ENCODE measurements at regions not wholly inside any gene's neighbourhood (a gene's known extent, or its start where the extent isn't known, plus 50 kb on each side); places are given as distances from the start of the nearest gene placed in this dataset.

DNA sequence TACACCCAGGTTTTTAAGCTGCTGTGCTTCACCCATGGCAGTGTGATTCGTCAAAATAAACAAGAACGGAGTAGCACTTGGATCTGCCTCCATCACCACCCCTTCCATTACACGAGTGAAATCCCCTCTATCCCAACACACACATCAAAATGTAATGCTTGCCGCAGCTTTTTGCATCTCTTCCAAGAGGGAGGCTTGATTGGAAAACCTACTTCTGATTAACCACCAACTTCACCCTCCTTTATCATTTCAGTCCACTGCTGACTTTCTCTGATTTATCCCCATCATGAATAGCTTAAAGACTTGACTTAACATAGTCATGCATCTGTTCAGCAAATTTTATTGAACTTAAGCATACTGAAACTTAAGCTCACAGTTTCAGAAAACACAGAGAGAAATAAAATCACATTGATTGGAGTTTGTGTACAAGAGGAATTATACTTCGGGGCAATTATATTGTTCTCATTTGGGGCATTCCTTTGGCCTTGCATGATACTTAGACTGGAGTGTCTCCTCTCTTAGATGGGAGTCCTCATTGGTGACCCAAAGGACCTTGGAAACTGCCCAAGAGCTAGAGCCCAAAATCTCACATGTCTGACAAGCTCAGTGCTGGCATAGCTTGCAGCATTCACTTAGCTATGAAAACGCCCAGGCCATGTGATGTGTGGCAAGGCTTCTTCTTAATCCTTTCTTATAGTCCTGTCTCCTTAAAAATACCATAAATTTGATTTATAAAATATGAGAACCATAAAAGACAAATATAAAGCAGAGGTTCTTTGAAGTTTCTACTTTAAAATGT is 124.3 kb upstream of the UMPS start:
- no peak for DNase-seq (ENCODE audit: low read depth)

DNA sequence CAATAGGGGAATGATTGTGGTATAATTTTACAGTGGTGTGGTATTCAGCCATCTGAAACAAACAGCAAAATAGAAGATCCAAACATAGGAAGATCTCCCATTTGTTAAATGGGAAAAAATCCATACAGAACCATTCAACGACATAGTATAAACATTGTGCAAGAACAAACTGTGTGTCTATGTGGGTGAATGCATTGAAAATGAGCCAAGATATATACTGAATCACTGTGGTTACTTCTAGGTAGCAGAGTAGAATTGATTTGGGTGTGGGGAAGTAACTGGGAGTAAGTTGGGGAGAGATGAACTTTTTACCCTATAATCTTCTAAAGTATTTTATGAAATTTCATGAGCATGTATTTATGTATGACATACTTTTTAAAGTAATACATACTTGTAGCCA is 123.1 kb upstream of the UMPS start:
- DNase-seq (ENCODE audit: low read depth) = no peak

DNA sequence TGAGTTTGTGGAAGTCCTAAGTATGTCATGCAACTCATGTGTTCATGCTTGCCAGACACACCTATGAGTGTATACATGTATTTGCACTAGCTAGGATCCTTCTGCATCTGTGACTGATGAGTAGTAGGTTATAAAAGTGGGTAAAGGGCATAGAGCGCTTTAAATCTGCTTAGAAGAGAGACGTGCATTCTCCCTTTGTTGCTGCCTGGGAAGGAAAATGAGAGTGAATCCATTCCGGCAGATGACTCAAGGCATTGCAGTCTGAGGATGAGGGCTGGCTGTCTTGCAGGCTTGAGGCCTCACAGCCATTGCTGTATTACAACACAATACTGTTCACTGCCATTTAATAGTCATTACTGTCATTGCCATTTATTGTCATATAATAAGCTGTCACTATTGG is 120.8 kb upstream of the UMPS start:
- no peak for DNase-seq (ENCODE audit: low read depth)

DNA sequence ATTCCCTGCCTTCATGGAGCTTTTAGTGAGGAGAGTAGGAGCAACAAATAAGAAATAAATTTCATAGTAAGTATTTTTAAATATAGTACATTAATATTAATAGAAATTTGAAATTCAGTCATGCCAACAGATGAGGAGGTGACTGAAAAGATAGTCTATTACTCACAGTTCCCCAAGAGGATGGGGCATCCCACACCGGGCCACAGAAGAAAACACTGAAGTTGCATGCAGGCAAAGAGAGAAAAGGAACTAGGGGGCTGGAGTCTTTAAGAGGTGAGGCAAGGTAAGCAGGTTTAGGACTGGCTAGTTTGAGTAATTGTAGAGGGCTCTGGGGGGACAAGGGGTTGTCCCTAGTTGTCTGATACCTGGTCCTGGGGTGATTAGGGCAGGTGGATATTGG is 120.1 kb upstream of the UMPS start:
- no peak for DNase-seq (ENCODE audit: low read depth)

DNA sequence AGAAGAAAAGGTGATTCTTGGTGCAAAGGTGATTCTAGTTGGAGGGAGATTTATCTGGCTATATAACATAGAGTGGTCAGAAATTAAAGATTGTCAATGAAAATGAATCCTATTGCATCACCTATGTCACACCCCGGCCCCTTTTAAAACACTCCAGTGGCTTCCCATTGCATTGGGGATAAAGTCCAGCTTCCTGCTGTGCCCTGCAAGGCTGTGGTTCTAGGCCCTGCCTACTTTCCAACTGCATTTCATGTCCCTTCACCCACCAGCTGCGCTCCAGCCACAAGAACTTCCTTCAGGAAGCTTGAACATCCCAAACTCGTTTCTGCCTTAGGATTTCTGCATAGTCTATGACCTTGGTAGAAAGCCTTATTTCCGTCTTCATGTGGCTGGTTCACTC is 118.7 kb upstream of the UMPS start:
- DNase-seq (ENCODE audit: low read depth) = no peak

DNA sequence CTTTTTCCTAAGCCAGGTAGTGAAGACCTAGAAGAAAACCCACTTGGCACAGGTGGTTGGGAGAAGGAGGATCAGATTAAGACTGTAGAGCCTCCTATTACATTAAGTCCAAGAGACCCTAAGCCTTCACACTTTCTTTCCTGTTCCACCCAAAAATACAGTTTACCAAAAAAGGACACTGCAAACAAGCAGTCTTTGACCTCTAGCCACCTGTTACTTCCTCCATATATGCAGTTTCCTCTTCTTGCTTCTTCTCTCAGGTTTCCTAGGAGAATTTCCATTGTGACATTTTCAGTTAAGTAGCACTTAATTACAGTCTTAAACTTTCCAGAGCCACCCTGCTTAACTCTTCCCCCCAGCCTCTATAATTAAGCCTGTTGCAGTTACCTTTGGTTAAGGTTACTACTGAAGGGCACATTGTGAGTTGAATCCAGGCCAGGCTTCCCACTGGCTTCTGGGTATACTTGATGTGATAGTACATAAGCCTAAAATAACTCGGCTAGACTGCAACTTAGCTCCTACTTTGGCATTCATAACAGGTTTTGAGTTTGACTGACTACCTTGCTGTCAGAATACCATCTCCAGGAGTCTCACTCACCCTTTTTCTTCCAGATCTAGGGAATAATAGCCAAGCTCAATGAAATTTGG is 114.2 kb upstream of the UMPS start:
- no peak for DNase-seq (ENCODE audit: low read depth)

DNA sequence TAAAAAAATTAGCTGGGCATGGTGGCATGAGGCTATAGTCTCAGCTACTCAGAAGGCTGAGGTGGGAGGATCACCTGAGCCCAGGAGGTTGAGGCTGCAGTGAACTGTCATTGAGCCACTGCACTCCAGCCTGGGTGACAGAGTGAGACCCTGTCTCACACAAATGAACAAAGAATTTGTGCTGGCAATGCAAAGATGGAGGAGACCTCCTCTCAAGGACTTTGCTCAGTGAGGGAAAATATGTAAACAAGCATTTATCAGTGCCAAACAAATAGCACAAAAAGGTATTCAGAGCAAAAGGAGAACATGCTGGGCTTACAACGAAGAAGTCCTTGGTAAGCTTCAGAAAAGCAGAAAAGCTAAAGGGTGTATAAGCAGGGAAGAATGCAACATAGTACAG is 113.1 kb upstream of the UMPS start:
- no peak for DNase-seq (ENCODE audit: low read depth)

DNA sequence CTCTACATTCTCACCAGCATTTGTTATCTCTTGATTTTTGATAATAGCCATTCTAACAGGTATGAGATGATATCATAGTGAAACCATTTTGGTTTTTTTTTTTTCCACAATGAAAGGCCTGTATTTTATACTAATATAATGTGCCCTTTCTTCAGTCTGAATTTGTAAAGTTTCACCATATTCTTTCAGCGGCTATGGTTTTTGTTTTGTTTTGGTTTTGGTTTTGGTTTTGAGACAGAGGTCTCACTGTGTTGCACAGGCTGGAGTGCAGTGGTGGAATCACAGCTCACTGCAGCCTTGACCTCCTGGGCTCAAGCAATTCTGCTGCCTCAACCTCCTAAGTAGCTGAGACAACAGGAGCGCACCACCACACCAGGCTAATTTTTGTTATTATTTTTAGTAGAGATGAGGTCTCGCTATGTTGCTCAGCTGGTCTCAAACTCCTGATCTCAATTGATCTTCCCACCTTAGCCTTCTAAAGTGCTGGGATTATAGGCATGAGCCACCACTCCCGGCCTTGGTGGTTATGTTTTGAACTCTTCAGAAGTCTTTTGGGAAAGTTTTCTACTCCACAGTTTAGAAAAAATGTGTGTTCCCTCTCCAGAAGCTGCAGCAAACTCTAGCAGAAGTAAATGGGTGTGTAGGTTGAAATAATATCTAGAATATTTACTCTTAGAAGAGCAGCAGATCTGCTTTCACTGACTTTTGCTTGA is 110.2 kb upstream of the UMPS start:
- DNase-seq (ENCODE audit: low read depth) = no peak

DNA sequence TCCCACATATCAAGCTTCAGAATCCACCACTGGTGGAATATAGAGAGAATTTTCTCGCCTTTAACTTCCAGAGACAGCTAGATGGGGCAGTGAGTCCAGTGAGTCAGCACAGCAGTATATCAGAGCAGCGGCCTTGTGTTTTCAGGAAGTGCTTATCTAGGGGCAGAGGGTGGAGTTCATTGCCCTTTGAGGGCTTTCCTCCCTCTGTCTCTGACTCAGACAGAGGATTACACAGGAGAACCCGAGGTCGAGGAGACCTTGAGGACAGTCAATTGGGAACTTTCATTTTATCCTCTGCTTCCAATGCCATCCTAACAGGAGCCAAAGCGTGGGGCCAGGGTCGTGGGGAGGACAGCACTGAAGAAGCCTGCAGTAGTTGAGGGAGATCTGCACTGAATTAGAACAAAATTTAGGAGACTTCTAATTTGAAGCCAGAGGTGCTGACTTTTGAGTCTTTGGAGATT is 109.6 kb upstream of the UMPS start:
- DNase-seq (ENCODE audit: low read depth) = no peak

DNA sequence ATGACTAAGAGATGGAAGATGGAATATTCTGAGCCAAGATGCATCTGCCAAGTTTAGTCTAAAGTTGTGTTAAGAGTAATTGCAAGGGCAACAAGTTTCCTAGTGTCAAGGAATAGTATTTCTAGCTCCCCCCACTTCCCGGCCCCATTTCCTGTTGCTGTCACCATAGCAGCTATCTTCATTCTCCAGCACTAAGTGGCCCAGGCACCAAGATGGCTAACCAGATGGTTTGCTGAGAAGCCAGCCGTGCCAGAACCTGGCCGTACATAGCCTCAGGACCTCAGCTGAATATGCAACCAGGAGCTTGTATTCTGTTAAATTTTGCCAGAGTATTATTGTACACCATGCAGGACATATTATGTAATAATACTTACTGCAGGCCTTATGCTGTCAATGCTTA is 108.8 kb upstream of the UMPS start:
- no peak for DNase-seq (ENCODE audit: low read depth)

DNA sequence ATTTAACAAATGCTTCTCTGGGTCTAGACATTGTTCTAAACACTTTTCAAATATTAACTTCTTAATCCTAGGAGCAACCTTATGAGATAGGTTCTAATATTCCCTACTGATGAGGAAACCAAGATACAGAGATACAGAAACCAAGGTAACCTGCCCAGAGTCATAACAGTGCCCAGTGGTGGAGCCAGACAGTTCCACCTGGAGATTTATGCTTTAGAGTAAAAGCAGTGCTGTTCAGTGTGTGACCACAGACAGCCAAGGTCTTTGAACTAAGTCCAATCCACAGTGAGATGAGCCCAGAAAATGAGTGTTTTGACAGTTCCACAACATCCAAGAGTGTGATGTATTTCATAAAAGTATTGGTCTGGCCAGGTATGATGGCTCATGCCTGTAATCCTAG is 105.2 kb upstream of the UMPS start:
- DNase-seq (ENCODE audit: low read depth) = no peak

DNA sequence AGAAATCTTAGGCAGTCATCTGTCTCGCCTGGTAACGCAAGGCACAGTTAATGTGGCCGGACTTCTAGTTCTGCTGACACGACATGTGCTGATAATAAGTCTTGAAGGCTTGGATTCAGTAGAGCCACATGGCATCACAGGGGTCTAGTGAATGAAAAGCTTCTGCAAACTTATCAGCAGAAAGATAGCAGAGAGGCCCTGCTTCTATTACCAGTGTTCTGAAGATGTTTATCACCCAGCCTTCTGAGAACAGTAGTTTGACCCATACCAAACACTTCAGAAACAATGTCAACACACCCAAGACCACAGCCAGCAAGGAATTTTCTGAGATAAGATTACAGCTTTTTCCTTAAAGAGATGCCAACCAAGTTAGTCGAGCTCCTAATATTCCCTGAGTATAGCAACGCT is 102.7 kb upstream of the UMPS start:
- no peak for DNase-seq (ENCODE audit: low read depth)

DNA sequence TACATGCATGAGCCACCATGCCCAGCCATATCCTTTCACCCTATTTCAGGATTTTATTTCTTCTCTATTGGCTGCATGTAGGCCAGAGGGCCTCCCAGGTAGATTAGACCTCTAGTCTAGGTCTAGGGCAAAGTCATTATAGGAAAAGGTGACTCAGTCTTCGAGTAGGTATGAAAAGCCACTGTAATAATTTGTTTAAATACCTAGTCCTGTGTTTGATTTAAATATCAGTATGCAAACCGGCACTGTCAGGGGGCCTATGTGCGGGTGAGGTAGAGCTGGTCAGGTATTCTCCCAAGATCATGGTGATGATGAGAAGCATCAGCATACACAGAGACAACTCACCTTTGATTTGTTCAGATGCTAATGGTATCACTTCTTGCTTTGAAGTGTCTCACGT is 101.4 kb upstream of the UMPS start:
- no peak for DNase-seq (ENCODE audit: low read depth)

DNA sequence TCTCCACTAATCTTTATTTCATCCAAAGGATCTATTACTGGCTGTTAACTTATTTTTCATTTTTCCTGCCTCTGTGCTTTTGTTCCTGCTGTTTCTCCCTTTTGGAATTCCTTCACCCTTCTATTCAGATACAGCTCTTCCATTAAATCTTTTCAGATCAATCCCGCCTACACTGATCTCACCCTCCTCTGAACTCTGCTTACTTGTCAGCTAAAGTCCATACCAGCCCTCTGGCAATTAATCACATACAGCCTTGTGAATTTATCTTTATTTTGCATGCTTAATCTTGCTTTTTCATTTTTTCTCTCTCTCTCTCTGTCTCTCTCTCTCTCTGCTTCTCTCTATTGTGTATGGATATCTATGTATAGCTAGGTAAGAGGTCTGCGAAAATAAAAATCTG is 100.8 kb upstream of the UMPS start:
- DNase-seq (ENCODE audit: low read depth) = no peak

DNA sequence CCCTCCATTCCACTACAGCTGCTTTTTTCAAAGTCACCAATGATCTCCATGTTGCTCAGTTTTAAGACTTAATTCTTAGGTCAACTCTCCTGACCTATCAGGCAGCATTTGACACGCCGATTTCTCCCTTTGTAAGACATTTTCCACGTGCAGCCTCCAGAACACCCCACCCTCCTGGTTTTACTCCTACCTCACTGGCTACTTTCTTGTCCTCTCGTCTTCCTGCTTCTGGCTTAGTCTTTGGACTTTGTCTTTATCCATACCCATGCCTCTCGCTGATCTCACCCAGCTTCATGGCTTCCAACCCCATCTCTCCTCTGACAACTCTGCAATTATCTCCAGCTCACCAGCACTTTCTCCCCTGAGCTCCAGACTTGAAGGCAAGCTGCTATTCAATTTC is 99.3 kb upstream of the UMPS start:
- no peak for DNase-seq (ENCODE audit: low read depth)

DNA sequence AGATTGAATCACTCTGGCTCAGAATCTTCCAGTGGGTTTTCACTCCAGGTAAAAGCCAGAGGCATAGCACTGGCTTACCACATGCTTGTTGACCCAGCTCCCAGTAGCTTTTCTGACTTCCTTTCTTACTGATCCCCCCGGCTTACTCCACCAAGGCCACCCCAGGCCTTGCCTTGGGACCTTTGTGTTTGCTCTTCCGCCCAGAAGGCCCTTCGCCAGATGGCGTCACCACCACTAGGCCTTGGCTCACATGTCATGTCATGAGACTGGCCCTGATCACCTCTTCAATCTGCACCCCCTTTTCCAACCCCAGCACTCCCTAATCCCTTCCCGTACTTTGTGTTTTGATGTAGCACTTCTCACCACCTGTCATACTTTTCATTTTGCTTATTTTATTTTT is 98.5 kb upstream of the UMPS start:
- DNase-seq (ENCODE audit: low read depth) = no peak

DNA sequence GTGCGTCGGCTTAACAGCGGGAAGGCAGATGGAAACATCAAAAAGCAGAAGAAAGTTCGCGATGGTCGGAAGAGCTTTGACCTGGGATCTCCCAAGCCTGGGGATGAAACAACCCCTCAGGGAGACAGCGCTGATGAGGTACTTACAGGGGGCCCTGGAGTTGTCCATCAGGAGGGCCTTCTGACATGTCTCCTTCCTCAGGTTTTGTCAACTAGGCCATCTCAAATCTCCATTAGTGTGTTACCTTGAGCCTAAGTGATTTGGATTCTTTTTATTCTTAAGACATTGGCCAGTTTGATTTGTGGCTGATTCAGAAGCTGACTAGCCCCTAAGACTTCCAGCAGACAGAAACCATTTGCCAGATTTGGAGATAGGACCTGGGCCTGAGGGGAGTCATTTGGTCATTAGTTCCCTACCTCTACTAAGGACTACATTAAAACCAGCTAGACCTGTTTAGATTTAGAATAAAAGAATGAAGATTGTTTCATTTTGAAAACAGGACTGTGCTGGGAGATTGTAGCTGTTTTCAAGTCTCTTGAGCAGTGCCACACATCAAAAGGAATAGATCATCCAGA is 97.6 kb upstream of the UMPS start:
- DNase-seq (ENCODE audit: low read depth) = no peak

DNA sequence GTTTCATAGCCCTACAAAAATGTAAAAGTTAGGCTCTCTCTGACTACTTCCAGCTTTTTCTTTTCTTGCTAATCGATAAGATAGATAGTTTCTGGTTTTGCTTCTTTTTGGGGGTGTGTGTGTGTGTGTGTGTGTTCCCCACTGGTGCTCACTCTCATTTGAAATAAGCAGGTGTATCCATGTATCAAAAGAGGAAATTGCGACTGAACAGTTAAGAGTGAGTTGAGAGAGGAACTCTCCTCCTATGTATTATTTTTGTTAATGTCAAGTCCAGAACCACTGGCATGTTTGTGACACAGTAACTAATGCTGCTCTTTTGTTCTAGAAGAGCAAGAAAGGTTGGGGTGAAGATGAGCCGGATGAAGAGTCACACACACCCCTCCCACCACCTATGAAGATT is 96.7 kb upstream of the UMPS start:
- no peak for DNase-seq (ENCODE audit: low read depth)

DNA sequence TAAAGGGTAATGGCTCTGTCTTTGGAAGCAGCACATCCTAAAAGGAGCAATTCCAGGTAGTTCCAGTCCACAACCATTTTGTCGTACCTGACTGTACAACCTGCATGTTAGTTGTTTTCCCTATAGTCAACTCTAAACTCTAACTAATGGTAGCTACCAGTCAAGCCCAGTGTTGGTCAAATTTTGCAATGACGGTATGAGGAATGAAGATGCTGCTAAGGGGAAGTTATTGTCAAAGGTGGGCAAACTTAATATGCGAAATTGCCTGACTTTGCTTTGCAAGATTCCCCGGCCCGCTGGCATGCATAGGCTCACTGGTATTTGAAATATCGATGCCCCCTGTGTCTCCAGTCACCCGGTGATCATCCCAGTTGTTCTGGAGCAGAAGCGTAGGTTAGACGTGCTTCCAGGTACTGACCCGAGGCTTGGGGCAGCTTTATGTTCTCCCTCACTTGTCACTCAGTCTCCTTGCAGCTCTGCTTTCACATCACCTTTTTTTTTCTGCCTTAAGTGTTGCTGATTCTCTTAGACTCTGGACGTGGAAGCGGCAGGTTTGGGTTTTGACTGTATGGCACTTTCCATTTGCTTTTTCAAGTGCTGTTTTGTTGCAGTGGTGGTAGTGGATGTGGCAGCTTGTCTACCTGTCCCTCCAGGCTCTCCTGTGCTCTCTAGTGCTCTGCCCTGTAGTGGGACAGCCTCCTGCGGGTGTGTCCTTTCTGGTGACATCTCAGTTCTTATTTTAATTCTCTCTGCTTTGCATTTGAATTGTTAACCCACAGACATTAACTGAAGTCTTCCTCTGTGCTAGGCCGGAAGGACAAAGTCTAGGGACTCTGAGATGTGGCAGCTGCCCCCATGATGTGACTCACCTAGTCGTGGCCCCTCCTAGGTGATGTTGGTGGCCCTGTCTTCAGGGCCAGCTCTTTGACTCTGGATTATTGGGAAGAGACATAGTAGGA is 95.8 kb upstream of the UMPS start:
- no peak for DNase-seq (ENCODE audit: low read depth)

DNA sequence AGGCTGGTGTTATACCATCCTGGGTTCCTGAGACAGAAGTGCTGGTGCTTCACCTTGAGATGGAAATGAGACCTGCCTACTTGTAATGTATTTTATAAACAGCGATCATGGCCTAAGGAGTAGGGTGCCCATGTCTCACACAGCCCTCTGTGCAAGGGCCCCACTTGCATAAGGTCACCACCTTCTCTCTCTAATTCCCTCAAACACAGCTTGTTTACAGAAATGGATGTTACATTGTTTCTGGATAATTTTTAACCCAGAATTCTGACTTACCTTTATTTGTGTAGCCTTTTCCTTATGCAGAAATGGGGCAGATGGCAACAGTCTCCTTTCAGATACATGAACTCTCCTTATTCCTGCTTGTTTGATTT is 95.1 kb upstream of the UMPS start:
- DNase-seq (ENCODE audit: low read depth) = no peak

DNA sequence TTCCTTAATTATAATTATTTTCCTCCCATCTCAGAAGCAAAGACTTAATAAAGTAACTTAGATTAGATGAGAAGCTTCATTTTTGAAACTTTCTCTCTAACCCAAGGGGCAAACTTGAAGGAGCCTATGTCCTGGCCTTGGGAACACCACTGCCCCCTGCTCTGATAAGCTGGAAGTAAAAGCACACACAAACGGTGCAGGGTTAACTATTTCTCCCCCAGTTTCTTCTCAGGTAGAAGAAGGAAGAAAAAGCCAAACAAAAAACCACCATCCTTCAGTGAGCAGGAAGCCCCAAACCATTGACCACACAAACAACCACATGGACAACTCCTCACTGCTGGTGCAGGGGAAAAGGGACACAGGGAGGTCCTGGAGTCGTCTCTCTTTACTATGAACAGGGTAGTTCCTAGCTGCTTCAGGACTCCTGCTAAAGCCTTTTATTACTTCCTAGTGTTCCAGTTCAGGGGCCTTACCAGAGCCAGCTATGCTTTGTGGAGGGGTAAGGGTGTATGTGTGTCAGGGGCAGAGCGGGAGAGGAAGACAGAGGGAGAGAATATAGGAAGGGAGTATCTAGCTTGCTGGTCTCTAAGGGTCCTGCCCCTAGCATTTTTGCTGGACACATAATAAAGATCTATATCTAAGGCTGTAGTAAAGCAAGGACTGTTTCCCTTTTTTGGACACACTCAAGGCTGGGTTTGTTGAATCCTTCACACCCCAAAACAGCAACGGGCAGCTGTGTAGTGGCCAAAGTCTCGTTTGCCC is 94.0 kb upstream of the UMPS start:
- DNase-seq (ENCODE audit: low read depth) = no peak
